DND-41 (cell line): ENCODE measurements at regions not wholly inside any gene's neighbourhood (a gene's known extent, or its start where the extent isn't known, plus 50 kb on each side); places are given as distances from the start of the nearest gene placed in this dataset.

Experiments
- EZH2 ChIP-seq: IDR thresholded peaks from 3 replicates; pipeline ENCODE4 v1.6.1; 2012; ENCODE audit warnings: borderline replicate concordance, low read depth, mild to moderate bottlenecking, moderate library complexity, low read length, inconsistent platforms; ENCODE audit not compliant: severe bottlenecking
- TF ChIP-seq, protein P1 (sequence below): IDR thresholded peaks from 2 replicates; pipeline ENCODE4 v1.5.1; 2012; ENCODE audit warnings: borderline replicate concordance, low read length, moderate library complexity, mild to moderate bottlenecking; ENCODE audit not compliant: poor library complexity, severe bottlenecking; ENCODE audit errors: extremely low read depth

- TF ChIP-seq, protein P1, sequence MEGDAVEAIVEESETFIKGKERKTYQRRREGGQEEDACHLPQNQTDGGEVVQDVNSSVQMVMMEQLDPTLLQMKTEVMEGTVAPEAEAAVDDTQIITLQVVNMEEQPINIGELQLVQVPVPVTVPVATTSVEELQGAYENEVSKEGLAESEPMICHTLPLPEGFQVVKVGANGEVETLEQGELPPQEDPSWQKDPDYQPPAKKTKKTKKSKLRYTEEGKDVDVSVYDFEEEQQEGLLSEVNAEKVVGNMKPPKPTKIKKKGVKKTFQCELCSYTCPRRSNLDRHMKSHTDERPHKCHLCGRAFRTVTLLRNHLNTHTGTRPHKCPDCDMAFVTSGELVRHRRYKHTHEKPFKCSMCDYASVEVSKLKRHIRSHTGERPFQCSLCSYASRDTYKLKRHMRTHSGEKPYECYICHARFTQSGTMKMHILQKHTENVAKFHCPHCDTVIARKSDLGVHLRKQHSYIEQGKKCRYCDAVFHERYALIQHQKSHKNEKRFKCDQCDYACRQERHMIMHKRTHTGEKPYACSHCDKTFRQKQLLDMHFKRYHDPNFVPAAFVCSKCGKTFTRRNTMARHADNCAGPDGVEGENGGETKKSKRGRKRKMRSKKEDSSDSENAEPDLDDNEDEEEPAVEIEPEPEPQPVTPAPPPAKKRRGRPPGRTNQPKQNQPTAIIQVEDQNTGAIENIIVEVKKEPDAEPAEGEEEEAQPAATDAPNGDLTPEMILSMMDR = no peak
- TF ChIP-seq EZH2 = no peak
These were observed 133.8 kb upstream of the MEF2C start for GRCh38 chr5:89016741-89017303.
